GM19455 (cell line): ENCODE measurements at regions not wholly inside any gene's neighbourhood (a gene's known extent, or its start where the extent isn't known, plus 50 kb on each side); places are given as distances from the start of the nearest gene placed in this dataset.
"Not testable (repeated sequence)": the region's sequence is repeated elsewhere in the genome, so short reads cannot be mapped to it uniquely, and the experiment has no call there.

Experiments used
- ATAC-seq: cut with Tn5 transposase; IDR thresholded peaks from one replicate; pipeline ENCODE4 v1.9.1; 2021; ENCODE audit not compliant: unreplicated experiment

DNA sequence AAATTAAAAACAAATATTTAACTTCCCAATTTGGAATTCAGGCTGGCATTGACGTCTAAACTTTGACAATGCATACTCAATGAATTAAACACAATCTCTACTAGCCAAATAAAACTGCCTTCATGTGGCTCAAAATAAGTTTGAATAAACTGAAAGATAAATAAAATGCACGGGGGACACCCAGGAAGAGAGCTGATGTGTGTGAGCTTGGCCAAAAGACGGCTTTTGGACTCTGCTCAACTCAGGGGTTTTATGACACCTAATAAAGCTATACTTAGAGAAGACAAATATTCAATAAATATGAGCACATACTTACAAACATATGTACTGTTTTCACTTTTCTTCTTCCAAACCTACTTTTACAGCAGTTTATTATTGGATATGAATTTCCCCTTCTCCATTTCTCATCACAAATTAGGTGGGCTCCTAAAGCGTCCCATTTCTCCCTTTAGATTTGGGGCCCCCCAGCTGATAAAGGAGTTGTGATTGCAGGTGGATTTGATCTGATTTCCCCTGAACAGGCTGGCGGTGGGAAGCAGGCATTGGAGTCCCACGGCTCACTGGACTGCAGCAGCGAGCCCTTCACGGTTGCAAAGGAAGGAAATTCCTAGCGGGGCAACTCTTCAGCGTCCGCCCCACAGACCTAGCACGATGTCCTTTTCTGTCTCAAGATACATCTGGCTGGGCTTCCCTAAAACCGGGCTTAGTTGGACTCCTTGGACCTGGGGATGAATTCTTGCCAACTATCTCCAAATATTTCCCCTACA is 79.6 kb downstream of the INSIG1 start:
- no peak for ATAC-seq

GRCh38 chr7:155377838-155378579 is 79.9 kb upstream of the EN2 start:
- no peak for ATAC-seq

GRCh38 chr7:155378580-155378934 is 79.4 kb upstream of the EN2 start:
- ATAC-seq: no peak

GRCh38 chr7:155378959-155379871 is 78.7 kb upstream of the EN2 start:
- ATAC-seq: no peak

- peak; percentile 82 for ATAC-seq
Observed at GRCh38 chr7:155380221-155380861, 77.6 kb upstream of the EN2 start.

- ATAC-seq: no peak
Observed at GRCh38 chr7:155380976-155381851, 76.7 kb upstream of the EN2 start.

- ATAC-seq: no peak
Observed at GRCh38 chr7:155381852-155382801, 75.8 kb upstream of the EN2 start.

DNA sequence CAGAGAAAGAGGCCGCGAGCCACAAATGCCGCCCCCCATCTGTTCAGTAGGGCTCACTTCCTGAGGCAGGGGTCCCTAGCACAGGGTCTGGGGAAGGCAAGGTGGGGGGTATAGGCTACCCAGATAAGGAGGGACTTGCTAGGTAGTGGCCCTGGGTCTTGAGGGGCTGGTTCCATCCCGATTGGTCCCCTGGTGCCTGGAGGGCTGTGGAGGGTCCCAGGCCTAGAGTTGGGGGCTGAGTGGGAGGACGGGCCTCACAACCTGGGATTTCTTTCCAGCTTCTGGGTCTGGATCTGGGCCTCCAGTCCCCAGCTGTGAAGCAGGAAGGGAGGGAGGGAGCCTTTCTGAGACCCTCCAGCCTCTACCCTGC is 75.1 kb upstream of the EN2 start:
- no peak for ATAC-seq

GRCh38 chr7:155383756-155384491 is 74.0 kb upstream of the EN2 start:
- ATAC-seq: no peak

DNA sequence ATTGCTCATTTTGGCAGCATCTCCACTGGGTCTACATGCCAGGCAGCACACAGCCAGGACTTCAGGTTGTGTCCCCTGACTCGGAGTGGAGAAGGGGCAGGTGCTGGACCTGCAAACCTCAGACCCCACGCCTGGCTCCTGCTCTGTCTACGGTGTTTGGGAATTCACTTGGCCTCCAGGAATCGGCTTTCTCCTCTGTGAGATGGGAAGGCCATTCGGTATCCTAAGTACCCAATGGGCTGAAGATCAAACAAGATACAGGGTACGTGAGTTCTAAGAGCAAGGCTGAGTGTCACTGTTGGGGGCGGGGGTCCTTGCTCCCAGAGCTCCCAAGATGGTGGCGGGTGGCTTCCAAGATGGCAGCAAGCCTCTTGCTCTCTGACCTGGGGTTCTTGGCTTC is 73.2 kb upstream of the EN2 start:
- ATAC-seq: no peak

GRCh38 chr7:155385182-155385581 is 72.7 kb upstream of the EN2 start:
- ATAC-seq: not testable (repeated sequence)

- no peak for ATAC-seq
Observed at GRCh38 chr7:155386608-155387007, 71.3 kb upstream of the EN2 start.

DNA sequence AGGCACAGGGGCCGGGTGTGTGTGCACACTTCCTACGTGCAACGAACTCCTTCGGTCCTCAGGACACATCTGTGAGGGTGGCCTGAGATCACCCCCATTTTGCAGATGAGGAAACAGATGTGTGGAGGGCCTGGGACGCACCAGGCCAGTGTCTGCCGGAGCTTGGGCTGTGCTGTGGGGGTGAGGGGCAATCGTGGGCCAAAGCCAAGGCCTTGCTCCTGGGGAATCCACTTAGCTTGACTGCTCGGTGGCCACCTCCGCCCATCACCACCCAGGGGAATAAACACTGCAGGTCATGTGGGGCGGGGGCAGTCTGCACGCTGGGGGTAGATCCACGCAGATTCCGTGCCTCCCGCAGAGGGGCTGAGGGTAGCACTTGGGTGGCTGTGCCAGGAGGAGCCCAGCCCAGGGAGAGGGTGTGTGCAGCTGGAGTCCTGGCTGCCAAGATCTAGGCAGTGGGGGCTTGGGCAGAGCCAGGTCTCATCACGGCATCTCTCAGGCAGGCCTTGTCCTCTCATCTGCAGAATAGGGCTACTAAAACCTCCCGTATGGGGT is 70.8 kb upstream of the EN2 start:
- no peak for ATAC-seq

DNA sequence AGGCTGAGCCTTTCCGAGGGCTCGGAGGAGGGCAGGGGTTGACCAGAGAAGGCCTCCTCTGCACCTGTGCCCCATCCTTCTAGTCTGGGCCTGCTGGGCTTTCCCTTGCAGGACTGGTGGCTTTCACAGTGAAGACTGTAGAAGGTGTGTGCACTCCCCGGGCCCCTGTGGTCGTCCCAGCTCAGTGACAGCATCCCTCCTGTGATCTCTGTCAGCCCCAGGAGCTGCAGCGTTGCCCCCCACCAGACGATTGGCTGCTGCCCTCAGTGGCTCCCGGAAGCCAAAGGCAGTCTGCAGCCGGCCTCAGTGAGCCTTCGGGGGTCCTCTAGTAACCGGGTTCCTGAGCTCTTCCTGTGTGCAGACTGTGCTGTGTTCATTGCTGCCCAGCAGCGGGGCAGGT is 69.4 kb upstream of the EN2 start:
- ATAC-seq: no peak

GRCh38 chr7:155391414-155391813 is 66.5 kb upstream of the EN2 start:
- ATAC-seq: no peak

DNA sequence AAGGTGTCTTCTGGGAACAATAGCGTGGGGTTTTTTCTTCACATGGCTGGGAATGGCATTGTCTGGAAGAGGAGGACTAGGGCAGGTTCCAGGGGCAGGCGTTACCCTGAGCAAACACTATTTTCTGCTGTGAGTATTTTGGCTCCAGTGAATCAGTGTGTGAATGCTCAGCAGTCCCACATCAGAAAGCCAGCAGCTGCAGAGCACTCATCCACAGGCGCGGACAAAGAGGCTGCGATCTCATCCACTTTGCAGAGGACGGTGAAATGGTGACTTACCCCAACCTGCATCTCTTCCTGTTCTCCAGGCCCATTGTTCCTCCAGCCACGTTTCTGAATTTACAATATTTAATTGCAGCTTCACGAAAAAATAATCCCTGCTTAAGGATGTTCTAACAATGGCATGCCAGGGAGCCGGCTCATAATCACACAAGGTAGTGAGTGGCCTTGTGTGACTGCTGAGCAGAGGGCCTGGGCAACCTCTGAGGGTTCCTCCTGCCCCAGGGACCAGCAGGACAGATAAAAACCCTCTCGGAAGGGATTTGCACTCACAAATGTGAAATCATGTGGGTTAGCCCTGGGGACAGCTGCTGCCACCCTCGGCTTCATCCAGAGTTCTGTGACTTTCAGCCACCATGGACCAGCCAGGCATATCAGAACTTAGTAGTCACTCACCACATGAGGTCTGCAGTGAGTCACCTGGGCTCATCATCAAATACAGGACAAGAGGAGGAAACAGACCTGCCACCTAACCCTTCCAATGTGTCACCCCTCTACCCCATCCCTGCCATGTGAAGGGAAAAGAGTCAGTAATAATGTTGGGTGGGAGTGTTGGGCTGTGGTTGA is 65.0 kb upstream of the EN2 start:
- no peak for ATAC-seq

DNA sequence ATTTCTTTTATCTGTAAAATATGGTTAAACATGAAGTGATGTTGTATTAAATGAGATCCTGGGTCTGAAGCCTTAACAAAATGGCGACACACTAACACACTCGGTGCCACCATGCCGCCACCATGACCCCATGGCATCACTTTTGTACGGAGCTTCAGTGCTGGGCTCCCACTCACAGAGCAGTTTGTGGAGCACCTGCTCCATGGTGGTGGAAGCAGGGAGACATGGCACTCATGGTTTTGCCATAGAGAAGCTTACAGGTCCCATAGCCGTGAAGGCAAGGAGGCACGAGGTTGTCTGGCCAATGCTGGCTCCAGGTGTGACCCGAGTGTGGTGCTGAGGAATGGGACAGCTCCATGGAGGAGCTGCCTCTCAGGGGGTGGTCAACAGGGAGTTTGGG is 63.5 kb upstream of the EN2 start:
- ATAC-seq: no peak
